ENCODE measurements at regions not wholly inside any gene's neighbourhood (a gene's known extent, or its start where the extent isn't known, plus 50 kb on each side); places are given as distances from the start of the nearest gene placed in this dataset.
"Not testable (repeated sequence)": the region's sequence is repeated elsewhere in the genome, so short reads cannot be mapped to it uniquely, and the experiment has no call there.

DNA sequence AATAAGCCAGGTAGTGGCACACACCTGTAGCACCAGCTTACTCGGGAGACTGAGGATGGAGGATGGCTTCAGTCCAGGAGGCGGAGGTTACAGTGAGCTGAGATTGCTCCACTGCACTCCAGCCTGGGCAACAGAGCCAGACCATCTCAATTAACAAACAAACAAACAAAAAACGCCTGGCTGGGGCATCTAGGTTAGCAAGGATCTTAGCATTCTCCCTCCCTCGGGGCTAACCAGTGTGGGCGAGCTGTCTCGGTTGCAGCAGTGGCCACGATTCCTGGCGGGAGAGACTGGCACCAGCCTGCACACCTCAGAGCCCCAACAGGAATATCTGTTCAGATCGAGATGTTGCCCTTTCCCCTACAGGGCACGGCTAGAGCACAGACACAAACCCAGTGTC is 91.3 kb upstream of the KCTD7 start:
- no peak for DNase-seq

GRCh38 chr7:66537876-66538275 is 90.8 kb upstream of the KCTD7 start:
- DNase-seq, result no peak

GRCh38 chr7:66539264-66539623 is 89.4 kb upstream of the KCTD7 start:
- DNase-seq, result no peak

- no peak for DNase-seq
Measured at GRCh38 chr7:66539902-66540375, 88.7 kb upstream of the KCTD7 start.

DNA sequence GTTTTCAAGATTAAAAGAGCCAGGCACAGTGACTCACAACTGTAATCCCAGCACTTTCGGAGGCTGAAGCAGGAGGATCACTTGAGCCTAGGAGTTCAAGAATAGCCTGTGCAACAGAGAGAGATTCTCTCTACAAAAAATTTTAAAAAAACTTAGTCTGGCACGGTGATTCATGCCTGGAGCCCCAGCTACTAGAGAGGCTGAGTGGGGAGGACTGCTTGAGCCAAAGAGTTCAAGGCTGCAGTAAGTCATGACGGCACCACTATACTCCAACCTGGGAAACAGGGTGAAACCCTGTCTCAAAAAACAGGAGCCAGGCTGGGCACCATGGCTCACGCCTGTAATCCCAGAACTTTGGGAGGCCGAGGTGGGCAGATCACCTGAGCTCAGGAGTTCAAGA is 86.6 kb upstream of the KCTD7 start:
- no peak for DNase-seq

DNA sequence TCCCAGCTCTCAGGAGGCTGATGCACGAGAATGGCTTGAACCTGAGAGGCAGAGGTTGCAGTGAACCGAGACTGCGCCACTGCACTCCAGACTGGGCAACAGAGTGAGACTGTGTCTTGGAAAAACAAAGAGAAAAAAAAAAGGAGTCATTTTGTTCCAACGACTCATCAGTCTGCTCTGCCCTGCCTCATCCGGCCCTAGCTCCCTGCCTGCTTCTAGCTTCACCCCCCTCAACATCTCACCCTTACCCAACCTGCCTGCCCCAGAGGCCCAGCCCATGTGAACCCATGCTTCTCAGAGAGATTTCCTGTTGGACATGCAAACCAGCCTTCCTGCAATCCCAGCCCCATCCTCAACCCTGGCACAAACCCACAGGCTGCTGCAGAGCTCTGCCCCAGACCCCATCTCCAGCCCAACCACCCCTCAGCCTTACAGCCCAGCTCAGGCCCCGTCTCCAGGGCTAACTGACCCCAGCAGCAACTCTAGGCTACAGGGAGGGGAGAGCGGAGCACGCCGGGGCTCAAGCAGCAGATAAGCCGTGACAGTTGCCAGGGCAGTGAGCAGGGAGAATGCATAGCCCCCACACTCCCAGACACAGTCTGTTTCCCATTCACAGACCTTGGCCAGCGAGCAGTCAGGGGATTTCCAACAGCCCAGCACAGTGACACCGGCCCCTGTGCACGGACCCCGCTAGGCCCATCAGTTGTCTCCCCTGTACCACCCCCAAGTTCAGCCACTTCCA is 86.0 kb upstream of the KCTD7 start:
- DNase-seq, result no peak

- DNase-seq, result no peak
Measured at GRCh38 chr7:66549466-66549865, 79.2 kb upstream of the KCTD7 start.

DNA sequence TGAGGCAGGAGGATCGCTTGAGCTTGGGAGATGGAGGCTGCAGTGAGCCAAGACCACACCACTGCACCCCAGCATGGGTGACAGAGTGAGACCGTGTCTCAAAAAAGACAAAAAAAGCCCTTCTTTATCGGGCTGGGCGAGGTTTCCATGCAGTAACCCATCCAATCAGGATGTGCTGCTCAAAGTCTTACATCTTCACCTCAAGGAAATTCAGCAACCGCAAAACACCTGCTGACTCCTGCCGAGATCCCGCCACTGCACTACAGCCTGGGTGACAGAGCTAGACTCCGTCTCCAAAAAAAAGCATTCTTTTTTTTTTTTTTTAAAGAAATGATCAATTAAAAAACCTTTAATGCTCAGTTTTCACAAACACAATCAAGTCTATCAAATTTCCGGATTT is 75.7 kb upstream of the KCTD7 start:
- no peak for DNase-seq

- DNase-seq, result not testable (repeated sequence)
Measured at GRCh38 chr7:66553675-66554074, 75.0 kb upstream of the KCTD7 start.

GRCh38 chr7:66554291-66554690 is 74.4 kb upstream of the KCTD7 start:
- not testable (repeated sequence) for DNase-seq

- DNase-seq, result not testable (repeated sequence)
Measured at GRCh38 chr7:66554842-66555430, 73.7 kb upstream of the KCTD7 start.

DNA sequence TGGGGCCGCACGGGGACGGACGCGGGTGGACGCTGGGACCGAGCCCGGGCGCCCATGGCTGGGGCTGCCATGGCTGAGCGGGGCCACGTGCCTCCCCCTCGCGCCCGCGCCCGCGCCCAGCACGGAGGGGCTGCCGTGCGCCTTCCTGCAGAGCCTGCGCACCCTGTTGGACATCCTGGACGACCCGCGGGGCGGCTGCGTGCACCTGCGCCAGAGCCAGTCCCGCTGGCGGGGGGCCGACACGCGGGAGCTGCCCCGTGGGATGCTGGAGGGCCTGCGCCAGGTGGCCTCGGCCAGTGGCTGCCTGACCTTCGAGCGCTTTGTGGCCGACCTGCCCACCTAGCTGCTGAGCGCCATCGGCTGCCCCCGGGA is 72.5 kb upstream of the KCTD7 start:
- no peak for DNase-seq

- no peak for DNase-seq
Measured at GRCh38 chr7:66556549-66557213, 72.0 kb upstream of the KCTD7 start.

DNA sequence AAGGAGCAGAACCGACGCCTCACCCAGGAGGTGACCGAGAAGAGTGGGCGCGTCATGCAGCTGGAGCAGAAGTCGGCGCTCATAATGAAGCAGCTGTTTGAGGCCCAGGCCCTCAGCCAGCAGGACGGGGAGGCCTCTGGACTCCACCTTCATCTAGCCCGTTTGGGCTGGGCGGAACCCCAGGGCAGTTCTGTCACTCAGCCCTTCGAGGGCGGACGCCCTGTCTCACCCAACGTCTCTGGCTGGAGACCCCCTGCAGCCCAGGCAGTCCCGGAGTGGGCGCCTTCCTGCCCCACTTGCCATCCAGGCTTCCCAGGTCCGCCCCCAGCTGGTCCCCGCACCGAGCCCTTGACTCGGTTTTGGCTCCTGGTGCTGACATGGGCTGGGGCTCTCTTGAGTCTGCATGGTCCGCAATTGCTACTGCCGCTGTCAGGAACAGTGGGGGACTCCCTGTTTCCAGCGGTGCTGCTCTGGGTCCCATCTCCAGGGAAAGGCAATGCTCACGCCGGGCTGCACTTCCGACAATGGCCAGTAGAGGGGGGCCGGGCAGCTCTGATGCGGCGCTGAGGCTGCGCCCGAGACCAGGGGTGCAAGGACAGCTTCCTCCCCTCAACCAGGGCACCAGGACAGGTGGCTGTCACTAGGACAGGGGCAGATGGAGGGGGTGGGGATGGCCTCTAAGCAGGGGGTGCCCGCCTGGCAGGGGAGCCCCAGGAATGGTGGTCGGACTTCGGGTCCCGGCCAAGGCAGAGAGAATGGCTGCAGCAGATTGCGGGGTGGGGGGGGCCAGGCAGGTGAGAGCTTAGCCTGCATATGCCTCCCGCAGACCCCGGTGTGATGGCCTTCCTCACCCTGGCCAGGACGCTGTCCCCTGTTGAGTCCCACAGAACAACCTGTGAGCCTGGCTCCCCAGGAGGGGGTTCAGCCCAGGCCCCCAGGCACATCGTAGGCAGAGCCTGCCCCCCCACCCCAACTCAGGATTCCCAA is 71.2 kb upstream of the KCTD7 start:
- peak; percentile 62 for DNase-seq

DNA sequence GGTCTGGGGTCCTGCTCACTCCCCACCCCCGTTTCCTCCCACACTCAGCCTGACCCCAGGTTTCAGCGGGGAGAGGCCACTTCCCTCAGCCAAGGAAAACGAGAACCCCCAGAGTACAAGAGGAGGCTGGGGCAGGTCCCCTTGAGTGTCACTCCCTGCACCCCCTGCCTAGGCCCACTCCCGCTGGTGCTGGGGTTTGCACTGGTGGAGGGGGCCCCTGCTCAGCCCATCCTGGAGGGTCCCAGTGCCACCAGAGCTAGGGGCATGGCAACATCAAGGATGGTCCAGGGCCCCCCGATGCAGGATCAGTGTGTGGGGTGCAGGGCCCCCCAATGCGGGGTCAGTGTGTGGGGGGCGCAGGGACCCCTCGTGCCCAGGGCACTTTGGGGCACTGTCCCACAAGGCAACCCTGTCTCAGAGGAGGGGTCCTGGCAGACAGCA is 70.5 kb upstream of the KCTD7 start:
- no peak for DNase-seq

DNA sequence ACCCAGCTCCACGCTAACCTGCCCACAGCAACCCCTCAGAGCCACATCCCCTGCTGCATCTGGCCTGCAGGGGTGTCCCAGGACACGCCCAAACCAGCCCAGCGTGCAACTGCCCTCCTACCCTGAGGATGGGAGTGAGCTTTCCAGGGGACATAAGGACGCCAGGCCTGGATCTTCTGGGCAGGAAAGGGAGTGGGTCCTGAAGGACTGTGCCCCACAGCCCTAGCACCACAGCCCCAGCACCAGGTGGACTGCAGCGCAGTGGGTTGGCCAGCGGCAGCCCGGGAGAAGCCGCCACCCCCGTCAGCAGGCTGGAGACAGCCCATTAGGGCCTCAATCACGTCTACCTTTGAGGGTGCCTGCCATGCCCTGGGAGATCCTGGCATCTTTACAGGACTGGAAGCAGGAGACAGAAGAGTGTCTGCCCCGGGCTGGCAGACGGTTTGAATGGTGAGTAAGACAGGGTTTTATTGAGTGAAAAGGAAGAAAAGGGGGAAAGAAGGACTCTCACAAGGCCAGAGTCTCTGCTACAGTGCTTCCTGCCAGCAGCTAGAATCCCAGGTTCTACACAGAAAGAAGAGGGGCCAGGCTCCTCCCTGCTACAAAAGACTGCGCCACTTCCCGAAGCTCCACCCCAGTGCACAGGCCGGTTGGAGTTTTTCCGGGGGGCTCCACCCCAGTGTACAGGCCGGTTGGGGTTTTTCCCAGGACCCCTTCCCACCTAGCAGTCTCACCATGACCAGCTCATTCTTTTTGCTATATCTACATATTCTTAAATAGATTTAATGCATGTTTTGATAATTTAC is 69.8 kb upstream of the KCTD7 start:
- DNase-seq, result no peak

DNA sequence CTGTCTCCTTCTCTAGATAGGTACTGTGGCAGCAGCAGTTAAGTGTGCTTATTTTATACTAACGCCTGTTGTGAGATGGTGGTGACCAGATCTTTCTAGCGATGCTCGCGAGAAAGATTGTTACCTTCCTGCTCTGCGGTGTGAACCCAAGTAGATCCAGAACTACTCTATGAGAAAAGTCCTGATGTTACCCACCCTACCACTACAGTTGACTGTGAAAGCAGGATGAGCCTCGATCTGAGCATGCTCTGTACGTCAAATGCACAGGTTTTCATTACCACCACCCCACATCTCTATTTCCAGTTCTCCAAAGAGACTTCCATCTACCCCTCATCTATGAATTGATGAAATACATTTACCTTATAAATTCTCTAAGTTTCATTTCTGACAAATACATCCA is 64.6 kb upstream of the KCTD7 start:
- DNase-seq, result no peak

DNA sequence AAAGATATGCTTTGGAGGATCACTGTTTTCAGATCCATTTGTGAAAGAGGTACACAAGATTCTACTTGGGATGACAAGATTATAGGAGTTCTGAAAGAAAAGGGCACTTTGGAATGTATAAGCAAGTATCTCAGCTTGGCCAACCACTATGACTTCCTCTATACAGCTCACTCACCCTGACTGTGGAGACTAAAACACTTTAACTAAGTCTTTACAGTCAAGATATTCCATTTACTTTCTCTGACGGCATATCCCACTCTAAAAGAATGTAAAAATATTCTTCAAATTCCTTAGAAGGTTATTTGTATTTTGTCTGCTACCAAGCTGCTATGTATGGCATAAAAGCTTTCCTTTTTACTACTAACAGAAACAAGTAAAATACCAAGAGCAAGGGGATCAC is 58.5 kb upstream of the KCTD7 start:
- not testable (repeated sequence) for DNase-seq

DNA sequence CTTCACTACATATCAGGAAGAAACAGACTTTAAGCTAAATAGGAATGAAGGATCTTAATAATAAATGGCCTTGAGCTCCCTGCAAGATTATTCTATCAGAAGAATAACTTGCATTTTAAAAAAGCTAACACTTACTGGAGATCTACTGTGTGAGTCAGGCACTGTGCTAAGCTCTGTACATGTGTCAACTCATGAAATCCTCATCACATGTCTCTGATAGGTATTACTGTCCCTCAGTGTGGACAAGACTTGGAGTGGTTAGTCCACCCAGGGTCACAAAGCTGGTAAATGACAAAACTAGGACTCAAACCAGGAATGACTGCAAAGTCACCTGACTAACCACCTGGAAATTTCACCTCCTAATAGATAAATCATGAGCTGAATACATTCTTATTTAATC is 57.1 kb upstream of the KCTD7 start:
- DNase-seq, result no peak

DNA sequence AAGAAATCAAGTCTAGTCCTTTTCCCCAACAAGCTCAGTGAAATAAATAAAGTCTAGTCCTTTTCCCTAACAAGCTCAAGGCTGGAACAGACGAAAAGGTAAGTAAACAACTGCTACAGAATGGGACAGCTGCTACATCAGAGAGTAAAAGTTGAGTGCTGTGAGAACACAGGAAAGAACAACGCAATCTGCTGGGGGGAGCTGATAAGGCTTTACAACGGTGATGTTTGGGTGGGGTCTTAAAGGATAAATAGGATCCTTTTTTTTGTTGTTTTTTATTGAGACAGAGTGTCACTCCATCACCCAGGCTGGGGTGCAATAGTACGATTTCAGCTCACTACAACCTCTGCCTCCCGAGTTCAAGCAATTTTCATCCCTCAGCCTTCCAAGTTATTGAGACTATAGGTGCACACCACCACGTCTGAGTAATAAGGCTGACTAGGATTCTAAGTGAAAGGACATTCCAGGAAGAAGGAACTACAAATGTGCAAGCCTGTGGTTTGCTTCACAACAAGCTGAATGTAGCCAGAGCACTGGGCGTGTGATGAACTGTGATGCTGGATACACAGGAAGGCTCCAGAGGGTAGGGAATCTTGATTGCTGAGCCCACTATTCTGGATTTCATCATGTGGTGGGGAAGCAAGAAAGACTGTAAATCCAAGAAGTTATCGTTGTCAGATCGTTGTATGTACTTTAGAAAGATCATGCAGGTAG is 54.7 kb upstream of the KCTD7 start:
- DNase-seq, result not testable (repeated sequence)

All from muscle of arm (tissue), 1 donor.